ENCODE measurements at regions not wholly inside any gene's neighbourhood (a gene's known extent, or its start where the extent isn't known, plus 50 kb on each side); places are given as distances from the start of the nearest gene placed in this dataset.
A peak's percentile ranks its signal among the peaks of the same experiment; 100 is the strongest.
"Not testable (repeated sequence)": the region's sequence is repeated elsewhere in the genome, so short reads cannot be mapped to it uniquely, and the experiment has no call there.

DNA sequence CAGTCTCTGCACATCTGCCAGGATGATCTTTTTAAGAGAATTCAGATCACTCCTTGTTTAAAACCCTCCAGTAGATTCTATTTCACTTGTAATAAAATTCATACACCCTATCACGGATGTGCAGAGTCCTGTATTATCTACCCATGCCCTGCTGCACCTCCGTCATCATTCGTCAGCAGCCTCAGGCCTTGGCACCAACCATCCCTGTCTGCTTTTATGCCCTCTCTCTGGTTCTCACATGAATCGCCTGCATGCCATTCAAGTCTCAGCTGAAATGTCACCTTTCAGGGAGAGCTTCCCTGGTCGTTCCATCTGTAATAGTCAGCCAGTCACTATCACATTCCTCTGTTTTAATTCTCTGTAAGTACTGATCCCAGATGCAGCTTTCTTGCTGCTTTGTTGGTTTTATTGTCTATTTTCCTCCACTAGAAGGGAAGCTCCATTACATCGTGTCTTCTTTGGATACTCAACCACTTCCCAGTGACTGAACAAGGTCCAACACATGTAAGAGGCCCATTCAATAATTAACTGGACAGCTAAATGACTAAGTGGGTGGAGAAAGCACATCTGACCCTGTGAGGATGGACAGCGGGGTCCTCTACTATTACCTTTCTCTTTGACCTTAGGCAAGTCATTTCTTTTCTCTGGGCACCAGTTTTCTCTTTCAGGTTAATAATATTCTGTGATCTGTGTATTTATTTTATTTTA is 81.2 kb upstream of the GOT2 start:
- Mint-ChIP-seq H3K27ac (no peak overlapping the region), H3K4me3 (peak overlapping the region in 1 of 5 donors; percentile 17), H3K9me3 (no peaks in the 10 kb centered on the region), H3K27me3 (ENCODE audit: low read depth in 3 of 3) (peaks cover 0 to 2% (median 0%) of the 10 kb centered on the region in 3 donors), H3K4me1 (peaks cover 4 to 14% of the 10 kb centered on the region in 2 donors), H3K36me3 (no peaks in the 10 kb centered on the region)
- no peak for DNase-seq

GRCh38 chr16:58814348-58814801 is 80.3 kb upstream of the GOT2 start:
- Mint-ChIP-seq H3K4me1 (peaks cover 4 to 14% of the 10 kb centered on the region in 2 donors), H3K4me3 (peak overlapping the region; percentile 49 to 67 (median 59)), H3K9me3 (no peaks in the 10 kb centered on the region), H3K36me3 (no peaks in the 10 kb centered on the region), H3K27me3 (ENCODE audit: low read depth in 3 of 3) (peaks cover 0 to 3% (median 0%) of the 10 kb centered on the region in 3 donors), H3K27ac (peak overlapping the region in 2 of 6 donors; percentile 25 to 37)
- DNase-seq, result peak; percentile 10 to 31 (median 10)

DNA sequence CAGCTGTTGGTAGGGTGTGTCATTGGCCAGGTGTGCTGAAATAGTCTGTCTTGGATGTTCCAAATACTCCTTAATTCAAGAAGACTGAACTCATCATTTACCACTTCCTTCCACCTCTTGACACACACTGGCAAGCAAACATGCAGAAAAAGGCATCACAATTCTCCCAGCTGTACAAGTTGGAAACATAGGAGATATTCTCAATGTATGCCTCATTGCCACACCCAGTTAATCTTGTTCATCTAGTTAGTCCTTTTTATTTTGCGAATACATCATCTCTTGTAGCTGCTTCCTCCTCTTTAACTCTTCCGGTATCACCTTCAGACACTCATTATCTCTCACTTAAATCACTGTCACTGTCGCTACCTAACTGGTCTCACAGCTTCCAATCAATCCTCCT is 75.1 kb upstream of the GOT2 start:
- Mint-ChIP-seq H3K36me3 (no peaks in the 10 kb centered on the region), H3K4me3 (no peak overlapping the region), H3K27ac (no peak overlapping the region), H3K9me3 (no peaks in the 10 kb centered on the region), H3K4me1 (peaks cover 1 to 2% of the 10 kb centered on the region in 2 donors), H3K27me3 (ENCODE audit: low read depth in 3 of 3) (peaks cover 0 to 4% (median 3%) of the 10 kb centered on the region in 3 donors)
- DNase-seq, result no peak

- Mint-ChIP-seq H3K9me3 (peaks cover 0 to 11% (median 3%) of the 10 kb centered on the region in 6 donors), H3K4me3 (no peak overlapping the region), H3K27ac (no peak overlapping the region), H3K36me3 (no peaks in the 10 kb centered on the region), H3K4me1 (no peaks in the 10 kb centered on the region), H3K27me3 (ENCODE audit: low read depth in 3 of 3) (peaks cover under 1 to 4% (median 3%) of the 10 kb centered on the region in 3 donors)
- no peak for DNase-seq
Observed at GRCh38 chr16:58807276-58807675, 73.2 kb upstream of the GOT2 start.

GRCh38 chr16:58801838-58802237 is 67.7 kb upstream of the GOT2 start:
- DNase-seq, result no peak
- Mint-ChIP-seq H3K9me3 (peaks cover 0 to 17% (median 7%) of the 10 kb centered on the region in 6 donors), H3K27me3 (ENCODE audit: low read depth in 3 of 3) (peaks cover 2 to 3% (median 2%) of the 10 kb centered on the region in 3 donors), H3K4me1 (no peaks in the 10 kb centered on the region), H3K4me3 (no peak overlapping the region), H3K36me3 (no peaks in the 10 kb centered on the region), H3K27ac (no peak overlapping the region)

DNA sequence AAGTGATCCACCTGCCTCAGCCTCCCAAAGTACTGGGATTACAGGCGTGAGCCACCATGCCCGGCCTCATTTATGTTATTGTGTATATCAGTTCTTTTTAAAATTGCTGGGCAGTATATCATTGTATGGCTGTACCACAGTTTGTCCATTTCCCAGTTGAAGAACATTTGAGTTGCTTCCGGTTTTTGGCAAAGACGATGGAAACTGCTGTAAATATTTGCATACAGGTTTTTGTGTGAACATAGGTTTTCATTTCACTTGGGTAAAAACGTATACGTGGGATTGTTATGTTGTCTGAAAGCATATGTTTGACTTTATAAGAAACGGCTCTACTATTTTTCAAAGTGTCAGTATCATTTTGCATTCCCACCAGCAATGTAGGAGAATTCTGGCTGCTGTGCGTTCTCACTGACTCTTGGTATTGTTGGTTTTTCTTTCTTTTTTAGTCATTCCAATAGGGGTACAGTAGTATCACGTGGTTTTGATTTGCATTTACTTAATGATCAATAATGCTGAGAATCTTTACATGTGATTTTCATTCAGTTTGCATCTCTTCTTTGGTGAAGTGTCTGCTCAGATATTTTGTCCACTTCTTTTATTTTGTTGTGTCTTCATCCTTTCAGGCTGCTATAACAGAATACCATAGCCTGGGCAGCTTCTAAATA is 63.2 kb upstream of the GOT2 start:
- Mint-ChIP-seq H3K4me1 (no peaks in the 10 kb centered on the region), H3K36me3 (no peaks in the 10 kb centered on the region), H3K27me3 (ENCODE audit: low read depth in 3 of 3) (peaks cover 0 to 9% (median 7%) of the 10 kb centered on the region in 3 donors), H3K27ac (no peak overlapping the region), H3K4me3 (no peak overlapping the region), H3K9me3 (peaks cover 0 to 6% (median 4%) of the 10 kb centered on the region in 6 donors)
- DNase-seq, result no peak

DNA sequence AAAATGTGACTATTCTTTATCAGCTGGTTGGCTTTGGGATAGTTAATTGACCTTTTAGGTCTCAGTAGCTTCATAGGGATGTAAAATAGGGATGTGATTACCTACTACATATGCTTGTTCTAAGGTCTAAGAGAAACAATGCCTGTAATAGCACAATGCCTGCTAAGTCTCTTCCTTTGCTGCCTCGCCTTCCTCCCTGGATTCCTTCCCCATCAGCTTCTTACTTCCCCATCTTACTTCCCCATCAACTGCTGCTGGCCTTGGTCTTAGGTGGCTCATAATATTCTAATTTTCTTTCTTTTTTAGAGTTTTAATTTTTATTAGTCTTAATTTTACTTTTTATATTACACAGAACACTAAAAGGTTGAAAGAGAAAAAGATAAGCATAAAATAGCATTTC is 59.2 kb upstream of the GOT2 start:
- H3K27me3 Mint-ChIP-seq (ENCODE audit: low read depth in 3 of 3), result peaks cover 0 to 7% (median 7%) of the 10 kb centered on the region in 3 donors
- no peak overlapping the region for H3K4me3 Mint-ChIP-seq
- no peak overlapping the region for H3K27ac Mint-ChIP-seq

GRCh38 chr16:58792188-58792587 is 58.1 kb upstream of the GOT2 start:
- peaks cover 0 to 7% (median 7%) of the 10 kb centered on the region in 3 donors for H3K27me3 Mint-ChIP-seq (ENCODE audit: low read depth in 3 of 3)

More for the DNA sequence above, 59.2 kb upstream of the GOT2 start:
- DNase-seq, result no peak
- no peaks in the 10 kb centered on the region for H3K4me1 Mint-ChIP-seq
- no peaks in the 10 kb centered on the region for H3K9me3 Mint-ChIP-seq
- no peaks in the 10 kb centered on the region for H3K36me3 Mint-ChIP-seq

GRCh38 chr16:58790816-58791557 is 56.9 kb upstream of the GOT2 start:
- not testable (repeated sequence) for H3K27me3 Mint-ChIP-seq (ENCODE audit: low read depth in 3 of 3); H3K4me3 Mint-ChIP-seq; H3K4me1 Mint-ChIP-seq; DNase-seq; H3K9me3 Mint-ChIP-seq; H3K27ac Mint-ChIP-seq; H3K36me3 Mint-ChIP-seq

More at GRCh38 chr16:58792188-58792587, 58.1 kb upstream of the GOT2 start:
- Mint-ChIP-seq H3K9me3 (no peaks in the 10 kb centered on the region), H3K4me3 (no peak overlapping the region), H3K27ac (no peak overlapping the region), H3K4me1 (no peaks in the 10 kb centered on the region), H3K36me3 (no peaks in the 10 kb centered on the region)
- no peak for DNase-seq

DNA sequence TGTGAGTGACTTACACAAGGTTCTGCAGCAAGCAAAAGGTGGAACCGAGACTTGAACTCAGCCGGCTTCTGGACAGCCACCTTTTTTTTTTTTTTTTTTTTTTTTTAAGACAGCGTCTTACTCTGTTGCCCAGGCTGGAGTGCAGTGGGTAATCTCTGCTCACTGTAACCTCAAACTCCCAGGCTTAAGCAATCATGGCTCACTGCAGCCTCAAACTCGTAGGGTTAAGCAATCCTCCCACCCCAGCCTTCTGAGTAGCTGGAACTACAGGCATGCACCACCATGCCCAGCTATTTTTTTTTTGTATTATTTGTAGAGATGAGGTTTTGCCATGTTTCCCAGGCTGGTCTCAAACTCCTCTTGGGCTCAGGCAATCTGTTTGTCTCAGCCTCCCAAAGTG is 55.2 kb upstream of the GOT2 start:
- DNase-seq, result no peak
- Mint-ChIP-seq H3K4me1 (no peaks in the 10 kb centered on the region), H3K9me3 (no peaks in the 10 kb centered on the region)

More for the DNA sequence above, 55.2 kb upstream of the GOT2 start:
- H3K4me3 Mint-ChIP-seq, result no peak overlapping the region
- H3K36me3 Mint-ChIP-seq, result no peaks in the 10 kb centered on the region
- no peak overlapping the region for H3K27ac Mint-ChIP-seq
- H3K27me3 Mint-ChIP-seq (ENCODE audit: low read depth in 3 of 3), result peaks cover 5 to 8% (median 6%) of the 10 kb centered on the region in 3 donors
